Tibial nerve (tissue), 4 donors: ENCODE measurements at regions not wholly inside any gene's neighbourhood (a gene's known extent, or its start where the extent isn't known, plus 50 kb on each side); places are given as distances from the start of the nearest gene placed in this dataset.

Experiments used
- EP300 ChIP-seq, 2 donors: sonication (generic); formaldehyde crosslinking; IDR thresholded peaks; one replicate each; pipeline ENCODE4 v1.6.1; 2017; ENCODE audit warnings: antibody characterized with exemption in 2 of 2, mild to moderate bottlenecking in 1 of 2
- POLR2A ChIP-seq, 2 donors: fragments of 450-650 bp; IDR thresholded peaks; one replicate each; pipeline ENCODE4 v1.6.1; 2017; ENCODE audit warnings: antibody characterized with exemption in 2 of 2, mild to moderate bottlenecking in 2 of 2, moderate library complexity in 2 of 2
- TF ChIP-seq, protein P1 (sequence below), 5 experiments: fragments of 200-600 bp in 3 of 5; fragments of 450-650 bp in 2 of 5; sonication (generic) in 3 of 5; IDR thresholded peaks; one replicate each; pipeline ENCODE4 v1.5.1; 2016 to 2019; ENCODE audit warnings: antibody characterized with exemption in 5 of 5, mild to moderate bottlenecking in 3 of 5, moderate library complexity in 2 of 5

DNA sequence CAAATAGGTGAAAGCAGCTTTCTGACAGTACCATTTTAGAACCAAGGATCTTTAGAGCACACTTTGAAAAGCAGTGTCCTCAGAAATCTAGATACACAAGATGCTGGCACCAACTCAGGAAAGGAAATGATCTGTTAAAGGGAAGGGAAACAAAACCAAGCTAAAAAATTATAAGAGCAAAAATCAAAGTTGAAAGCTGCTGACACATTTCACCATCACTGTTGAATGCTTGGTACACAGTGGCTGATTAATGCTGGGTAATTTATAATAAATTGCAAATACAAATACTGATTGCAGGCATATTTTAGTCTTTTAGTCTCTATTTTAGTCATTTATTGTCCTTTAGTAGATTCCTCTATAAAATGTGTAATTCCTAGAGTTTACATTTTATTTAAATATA, 1540.1 kb upstream of the PCDH10 start:
- TF ChIP-seq EP300 (IDR thresholded peaks at IDR 0.05) (no peak), POLR2A (IDR thresholded peaks at IDR 0.05) (no peak)
- TF ChIP-seq, protein P1, sequence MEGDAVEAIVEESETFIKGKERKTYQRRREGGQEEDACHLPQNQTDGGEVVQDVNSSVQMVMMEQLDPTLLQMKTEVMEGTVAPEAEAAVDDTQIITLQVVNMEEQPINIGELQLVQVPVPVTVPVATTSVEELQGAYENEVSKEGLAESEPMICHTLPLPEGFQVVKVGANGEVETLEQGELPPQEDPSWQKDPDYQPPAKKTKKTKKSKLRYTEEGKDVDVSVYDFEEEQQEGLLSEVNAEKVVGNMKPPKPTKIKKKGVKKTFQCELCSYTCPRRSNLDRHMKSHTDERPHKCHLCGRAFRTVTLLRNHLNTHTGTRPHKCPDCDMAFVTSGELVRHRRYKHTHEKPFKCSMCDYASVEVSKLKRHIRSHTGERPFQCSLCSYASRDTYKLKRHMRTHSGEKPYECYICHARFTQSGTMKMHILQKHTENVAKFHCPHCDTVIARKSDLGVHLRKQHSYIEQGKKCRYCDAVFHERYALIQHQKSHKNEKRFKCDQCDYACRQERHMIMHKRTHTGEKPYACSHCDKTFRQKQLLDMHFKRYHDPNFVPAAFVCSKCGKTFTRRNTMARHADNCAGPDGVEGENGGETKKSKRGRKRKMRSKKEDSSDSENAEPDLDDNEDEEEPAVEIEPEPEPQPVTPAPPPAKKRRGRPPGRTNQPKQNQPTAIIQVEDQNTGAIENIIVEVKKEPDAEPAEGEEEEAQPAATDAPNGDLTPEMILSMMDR (IDR thresholded peaks at IDR 0.05), result no peak
